ENCODE measurements at regions not wholly inside any gene's neighbourhood (a gene's known extent, or its start where the extent isn't known, plus 50 kb on each side); places are given as distances from the start of the nearest gene placed in this dataset.

DNA sequence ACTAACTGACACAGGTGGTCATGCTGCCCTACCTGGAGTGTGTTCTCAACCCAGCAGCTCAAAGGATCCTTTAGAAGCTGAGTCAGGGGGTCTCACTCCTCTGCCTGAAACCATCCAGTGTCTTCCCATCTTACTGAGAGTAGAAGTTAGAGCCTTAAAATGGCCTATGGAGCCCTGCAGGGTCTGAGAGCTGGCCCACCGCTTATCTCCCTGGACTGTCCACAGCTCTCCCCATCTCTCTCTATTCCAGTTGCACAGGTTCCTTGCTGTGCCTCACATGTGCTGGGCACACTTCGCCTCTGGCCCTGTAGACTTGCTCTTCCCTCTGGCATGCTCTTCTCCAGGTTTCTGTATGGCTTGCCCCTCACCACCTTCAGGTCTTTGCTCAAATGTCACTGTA lies 148.6 kb upstream of the CACNA1E start:
- DNase-seq, result no peak
- H3K27me3 ChIP-seq (replicated peaks), result no peaks in the 10 kb centered on the region
- H3K36me3 ChIP-seq (replicated peaks), result no peaks in the 10 kb centered on the region
- TF ChIP-seq, protein P1, sequence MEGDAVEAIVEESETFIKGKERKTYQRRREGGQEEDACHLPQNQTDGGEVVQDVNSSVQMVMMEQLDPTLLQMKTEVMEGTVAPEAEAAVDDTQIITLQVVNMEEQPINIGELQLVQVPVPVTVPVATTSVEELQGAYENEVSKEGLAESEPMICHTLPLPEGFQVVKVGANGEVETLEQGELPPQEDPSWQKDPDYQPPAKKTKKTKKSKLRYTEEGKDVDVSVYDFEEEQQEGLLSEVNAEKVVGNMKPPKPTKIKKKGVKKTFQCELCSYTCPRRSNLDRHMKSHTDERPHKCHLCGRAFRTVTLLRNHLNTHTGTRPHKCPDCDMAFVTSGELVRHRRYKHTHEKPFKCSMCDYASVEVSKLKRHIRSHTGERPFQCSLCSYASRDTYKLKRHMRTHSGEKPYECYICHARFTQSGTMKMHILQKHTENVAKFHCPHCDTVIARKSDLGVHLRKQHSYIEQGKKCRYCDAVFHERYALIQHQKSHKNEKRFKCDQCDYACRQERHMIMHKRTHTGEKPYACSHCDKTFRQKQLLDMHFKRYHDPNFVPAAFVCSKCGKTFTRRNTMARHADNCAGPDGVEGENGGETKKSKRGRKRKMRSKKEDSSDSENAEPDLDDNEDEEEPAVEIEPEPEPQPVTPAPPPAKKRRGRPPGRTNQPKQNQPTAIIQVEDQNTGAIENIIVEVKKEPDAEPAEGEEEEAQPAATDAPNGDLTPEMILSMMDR (IDR thresholded peaks at IDR 0.05; ENCODE audit: low read depth, low read length, missing control alignments), result no peak
- H3K27ac ChIP-seq, result no peak overlapping the region
- no peak overlapping the region for H3K4me3 ChIP-seq (ENCODE audit: low read depth, low read length)
- in situ Hi-C loops (cut with HindIII; ENCODE audit: low pct_ligation_motif_present, low sequenced_read_pairs), result no loop called here

DNA sequence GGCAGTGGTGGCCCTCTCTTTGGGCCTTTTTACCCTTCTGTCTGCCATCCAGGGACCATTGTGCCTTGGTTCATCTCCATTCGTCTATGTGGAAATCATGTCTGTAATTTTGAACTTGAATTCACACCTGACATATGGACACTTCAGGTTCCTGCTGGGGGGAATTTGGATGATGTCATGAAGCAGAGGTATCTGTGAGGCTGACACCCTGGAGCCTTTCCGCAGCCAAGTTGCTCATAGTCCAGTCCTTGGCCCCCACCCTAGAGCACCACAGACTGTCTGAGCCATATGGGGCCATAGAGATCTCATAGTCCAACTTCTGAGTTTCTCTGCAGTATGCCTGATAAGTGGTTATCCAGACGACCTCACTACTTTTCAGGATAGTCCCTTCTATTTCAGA lies 147.7 kb upstream of the CACNA1E start:
- H3K27ac ChIP-seq, result no peak overlapping the region
- DNase-seq, result no peak
- TF ChIP-seq, protein P1 (IDR thresholded peaks at IDR 0.05; ENCODE audit: low read depth, low read length, missing control alignments), result no peak
- in situ Hi-C loops (cut with HindIII; ENCODE audit: low pct_ligation_motif_present, low sequenced_read_pairs), result no loop called here
- no peaks in the 10 kb centered on the region for H3K36me3 ChIP-seq (replicated peaks)
- no peaks in the 10 kb centered on the region for H3K27me3 ChIP-seq (replicated peaks)
- no peak overlapping the region for H3K4me3 ChIP-seq (ENCODE audit: low read depth, low read length)

GRCh38 chr1:181341026-181341632 lies 142.2 kb upstream of the CACNA1E start:
- TF ChIP-seq, protein P1 (IDR thresholded peaks at IDR 0.05; ENCODE audit: low read depth, low read length, missing control alignments), result no peak
- Histone ChIP-seq H3K4me3 (ENCODE audit: low read depth, low read length) (no peak overlapping the region), H3K36me3 (replicated peaks) (no peaks in the 10 kb centered on the region), H3K27me3 (replicated peaks) (no peaks in the 10 kb centered on the region), H3K27ac (no peak overlapping the region)
- no peak for DNase-seq
- in situ Hi-C loops (cut with HindIII; ENCODE audit: low pct_ligation_motif_present, low sequenced_read_pairs), result no loop called here

- in situ Hi-C loops (cut with HindIII; ENCODE audit: low pct_ligation_motif_present, low sequenced_read_pairs), result no loop called here
- DNase-seq, result no peak
- TF ChIP-seq, protein P1 (IDR thresholded peaks at IDR 0.05; ENCODE audit: low read depth, low read length, missing control alignments), result no peak
- no peak overlapping the region for H3K4me3 ChIP-seq (ENCODE audit: low read depth, low read length)
- H3K27me3 ChIP-seq (replicated peaks), result no peaks in the 10 kb centered on the region
- no peaks in the 10 kb centered on the region for H3K36me3 ChIP-seq (replicated peaks)
- H3K27ac ChIP-seq, result no peak overlapping the region
These were observed 139.2 kb upstream of the CACNA1E start for GRCh38 chr1:181344091-181344490.

DNA sequence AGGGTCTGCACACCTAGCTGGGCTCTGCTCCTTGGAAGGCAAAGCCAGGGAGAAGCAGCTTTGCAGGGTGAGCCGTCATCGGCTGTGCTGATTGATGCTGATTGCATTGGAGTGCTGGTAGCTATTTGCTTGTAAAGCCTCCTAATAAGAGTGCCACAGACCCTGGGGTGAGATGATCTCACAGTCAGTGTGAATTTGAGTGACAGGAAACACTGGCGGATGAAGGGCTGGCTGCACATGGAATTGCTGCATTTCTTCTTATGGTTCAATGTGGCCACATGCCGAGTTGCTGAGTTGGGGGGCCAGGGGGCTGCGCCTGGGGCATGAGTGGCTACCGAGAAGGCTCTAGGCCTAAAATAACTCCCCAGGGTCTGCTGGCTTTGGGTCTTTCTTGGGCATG lies 138.2 kb upstream of the CACNA1E start:
- no peak overlapping the region for H3K27ac ChIP-seq
- no peaks in the 10 kb centered on the region for H3K27me3 ChIP-seq (replicated peaks)
- TF ChIP-seq, protein P1 (IDR thresholded peaks at IDR 0.05; ENCODE audit: low read depth, low read length, missing control alignments), result no peak
- H3K36me3 ChIP-seq (replicated peaks), result no peaks in the 10 kb centered on the region
- no peak overlapping the region for H3K4me3 ChIP-seq (ENCODE audit: low read depth, low read length)
- no peak for DNase-seq
- in situ Hi-C loops (cut with HindIII; ENCODE audit: low pct_ligation_motif_present, low sequenced_read_pairs), result no loop called here

Data from brain microvascular endothelial cell (primary cell).